ENCODE measurements at regions not wholly inside any gene's neighbourhood (a gene's known extent, or its start where the extent isn't known, plus 50 kb on each side); places are given as distances from the start of the nearest gene placed in this dataset.

DNA sequence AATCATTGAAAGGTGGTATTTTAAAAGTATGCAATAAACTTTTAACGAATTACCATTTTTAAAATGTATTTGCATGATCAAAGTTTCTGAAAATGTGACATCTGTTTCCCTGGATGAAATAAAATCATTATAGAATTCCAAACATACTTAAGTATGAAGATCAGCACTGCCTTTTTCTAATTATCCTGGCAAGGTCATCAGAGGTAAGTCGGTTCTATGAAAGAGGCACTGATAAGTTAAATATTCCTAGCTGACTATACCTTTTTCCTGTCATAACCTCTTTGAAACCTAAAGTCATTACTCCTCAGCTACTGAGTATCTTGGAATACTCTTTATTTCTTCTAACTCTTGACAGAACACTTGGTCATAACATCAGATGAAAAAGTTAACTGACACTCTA lies 406.1 kb upstream of the ALCAM start:
- DNase-seq, result no peak
- TF ChIP-seq GATA1 (IDR thresholded peaks at IDR 0.05; ENCODE audit: low read depth, low read length), result no peak
- TF ChIP-seq POLR2A (IDR thresholded peaks at IDR 0.05; ENCODE audit: low read length), result no peak

DNA sequence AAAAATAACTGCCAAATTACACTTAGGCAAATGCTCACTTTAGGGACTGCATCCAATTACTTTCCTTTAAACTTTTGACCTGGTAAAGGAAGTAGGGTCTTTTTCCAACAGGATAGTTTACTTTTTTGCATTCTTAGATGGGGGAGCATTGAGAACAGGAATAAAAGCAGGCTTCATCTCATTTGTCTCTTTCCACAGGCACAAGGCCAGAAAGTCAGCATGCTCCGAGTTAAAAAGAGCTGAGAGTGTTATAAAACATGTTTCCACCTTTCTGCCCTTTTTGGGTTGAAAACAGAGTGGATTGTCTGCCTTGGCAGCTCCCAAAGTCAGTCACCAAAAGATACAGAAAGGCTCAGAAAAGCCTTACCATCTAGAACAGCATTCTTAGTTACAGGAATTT lies 404.9 kb upstream of the ALCAM start:
- DNase-seq, result no peak
- TF ChIP-seq POLR2A (IDR thresholded peaks at IDR 0.05; ENCODE audit: low read length) (no peak), GATA1 (IDR thresholded peaks at IDR 0.05; ENCODE audit: low read depth, low read length) (no peak)

DNA sequence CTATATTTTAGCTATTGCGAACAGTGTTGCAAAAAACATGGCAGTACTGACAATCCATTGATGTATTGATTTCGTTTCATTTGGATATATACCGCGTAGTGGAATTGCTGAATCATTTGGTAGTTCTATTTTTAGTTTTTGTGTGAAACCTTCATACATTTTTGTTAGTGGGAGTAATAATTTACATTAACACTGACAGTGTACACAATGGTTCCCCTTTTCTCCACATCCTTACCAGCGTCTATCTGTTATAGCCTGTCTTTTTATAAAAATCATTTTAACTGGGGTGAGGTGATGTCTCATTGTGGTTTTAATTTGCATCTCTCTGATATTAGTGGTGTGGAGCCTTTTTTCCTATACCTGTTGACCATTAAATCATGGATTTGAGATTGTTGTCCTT lies 392.4 kb upstream of the ALCAM start:
- TF ChIP-seq POLR2A (IDR thresholded peaks at IDR 0.05; ENCODE audit: low read length) (no peak), GATA1 (IDR thresholded peaks at IDR 0.05; ENCODE audit: low read depth, low read length) (no peak)
- no peak for DNase-seq

GRCh38 chr3:104977719-104978118 lies 389.0 kb upstream of the ALCAM start:
- DNase-seq, result no peak
- TF ChIP-seq POLR2A (IDR thresholded peaks at IDR 0.05; ENCODE audit: low read length) (no peak), GATA1 (IDR thresholded peaks at IDR 0.05; ENCODE audit: low read depth, low read length) (no peak)

DNA sequence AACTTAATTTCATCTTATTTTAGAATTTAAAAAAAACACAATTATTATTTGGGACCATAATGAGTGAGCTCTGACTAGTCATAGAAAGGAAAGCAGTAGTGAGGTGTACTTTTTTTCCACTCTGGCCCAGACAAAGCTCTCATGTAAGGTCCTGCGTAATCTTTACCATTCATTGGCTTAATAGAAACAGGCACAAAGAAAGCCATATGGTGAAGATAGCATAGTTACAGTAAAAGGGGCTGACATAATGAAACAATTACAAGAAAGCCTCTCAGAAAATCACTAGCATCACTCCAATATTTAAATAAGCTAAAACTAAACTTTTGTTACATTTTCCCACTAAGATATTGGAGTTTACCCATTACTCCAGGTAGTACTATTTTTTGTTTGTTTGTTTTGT lies 384.6 kb upstream of the ALCAM start:
- no peak for DNase-seq
- TF ChIP-seq GATA1 (IDR thresholded peaks at IDR 0.05; ENCODE audit: low read depth, low read length) (no peak), POLR2A (IDR thresholded peaks at IDR 0.05; ENCODE audit: low read length) (no peak)

DNA sequence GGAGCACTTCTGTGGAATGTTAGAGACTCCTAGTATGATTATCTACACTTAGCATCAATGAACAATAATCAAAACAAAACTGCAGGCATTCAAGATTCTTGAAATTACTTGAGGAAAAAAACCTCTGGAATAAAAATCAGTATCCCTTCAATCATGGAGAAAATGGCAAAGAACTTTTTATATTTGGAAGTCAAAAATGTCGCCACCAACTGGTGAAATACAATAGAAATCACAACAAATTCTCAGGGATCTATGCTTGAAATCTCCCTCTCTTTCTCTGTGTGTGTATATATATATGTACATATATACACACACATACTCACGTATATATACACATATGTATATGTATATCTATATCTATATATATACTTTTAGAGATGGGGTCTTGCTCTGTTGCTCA lies 378.9 kb upstream of the ALCAM start:
- no peak for DNase-seq
- TF ChIP-seq POLR2A (IDR thresholded peaks at IDR 0.05; ENCODE audit: low read length), result no peak
- TF ChIP-seq GATA1 (IDR thresholded peaks at IDR 0.05; ENCODE audit: low read depth, low read length), result no peak

DNA sequence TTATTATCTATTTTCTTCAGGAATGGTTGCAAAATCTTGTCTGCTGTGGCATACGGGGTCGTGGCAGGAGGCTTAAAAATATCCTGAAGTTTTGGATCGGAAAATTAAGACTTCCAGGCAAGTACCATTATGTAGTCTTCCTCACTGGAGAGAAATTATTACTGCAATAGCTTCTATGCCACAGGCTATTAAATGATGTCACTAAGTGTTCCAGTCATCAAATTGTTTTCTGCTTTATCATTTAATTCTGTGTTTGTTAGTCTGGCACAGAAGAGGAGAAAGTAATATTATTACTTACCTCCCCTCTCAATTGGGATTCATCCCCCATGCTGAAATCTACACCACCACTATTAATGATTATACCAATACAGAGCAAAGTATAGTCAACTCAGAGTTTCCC lies 378.2 kb upstream of the ALCAM start:
- TF ChIP-seq POLR2A (IDR thresholded peaks at IDR 0.05; ENCODE audit: low read length), result no peak
- no peak for TF ChIP-seq GATA1 (IDR thresholded peaks at IDR 0.05; ENCODE audit: low read depth, low read length)
- no peak for DNase-seq

- no peak for DNase-seq
- no peak for TF ChIP-seq GATA1 (IDR thresholded peaks at IDR 0.05; ENCODE audit: low read depth, low read length)
These were observed 376.8 kb upstream of the ALCAM start for GRCh38 chr3:104989878-104990277.

- DNase-seq, result no peak
- no peak for TF ChIP-seq POLR2A (IDR thresholded peaks at IDR 0.05; ENCODE audit: low read length)
- no peak for TF ChIP-seq GATA1 (IDR thresholded peaks at IDR 0.05; ENCODE audit: low read depth, low read length)
These were observed 376.0 kb upstream of the ALCAM start for GRCh38 chr3:104990758-104991157.

DNA sequence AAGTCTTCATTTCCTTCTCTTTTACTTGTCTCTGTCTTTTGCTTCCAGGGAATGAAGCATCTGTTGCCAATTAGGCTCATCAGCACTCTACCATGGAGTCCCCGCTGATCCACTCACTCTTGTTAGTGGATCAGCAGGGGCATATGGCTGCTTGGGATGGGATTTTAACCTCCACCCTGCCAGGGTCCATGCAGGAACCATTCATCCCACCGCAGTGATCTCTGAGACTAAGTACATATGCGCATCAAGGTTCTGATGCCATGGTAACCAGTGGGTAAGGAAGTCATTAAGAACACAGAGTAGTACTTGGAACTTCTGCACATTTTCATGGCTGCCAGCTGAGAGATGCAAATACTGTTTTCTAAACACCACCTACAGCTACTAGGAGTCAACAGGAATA lies 374.0 kb upstream of the ALCAM start:
- no peak for DNase-seq
- TF ChIP-seq GATA1 (IDR thresholded peaks at IDR 0.05; ENCODE audit: low read depth, low read length) (no peak), POLR2A (IDR thresholded peaks at IDR 0.05; ENCODE audit: low read length) (no peak)

DNA sequence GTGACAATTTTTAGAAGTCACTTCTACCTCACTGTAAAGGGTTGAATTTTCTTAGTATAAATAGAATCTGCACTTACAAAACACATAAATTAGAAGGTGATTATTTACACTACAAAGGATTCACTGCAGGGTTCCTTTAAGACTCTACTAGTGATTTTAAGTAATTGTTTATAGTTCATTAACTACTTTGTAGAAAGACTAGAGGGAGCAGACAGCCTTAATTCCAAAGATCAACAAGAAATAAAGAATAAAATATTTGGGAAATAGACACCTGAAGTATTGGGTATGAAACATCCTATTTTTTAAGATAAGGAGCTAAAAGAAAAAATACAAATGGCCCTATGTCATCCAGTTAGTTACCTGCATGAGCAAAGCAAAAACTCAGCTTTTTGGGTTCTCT lies 360.5 kb upstream of the ALCAM start:
- TF ChIP-seq POLR2A (IDR thresholded peaks at IDR 0.05; ENCODE audit: low read length), result no peak
- no peak for DNase-seq

GRCh38 chr3:105013657-105014056 lies 353.1 kb upstream of the ALCAM start:
- no peak for DNase-seq
- no peak for TF ChIP-seq POLR2A (IDR thresholded peaks at IDR 0.05; ENCODE audit: low read length)
- no peak for TF ChIP-seq GATA1 (IDR thresholded peaks at IDR 0.05; ENCODE audit: low read depth, low read length)

DNA sequence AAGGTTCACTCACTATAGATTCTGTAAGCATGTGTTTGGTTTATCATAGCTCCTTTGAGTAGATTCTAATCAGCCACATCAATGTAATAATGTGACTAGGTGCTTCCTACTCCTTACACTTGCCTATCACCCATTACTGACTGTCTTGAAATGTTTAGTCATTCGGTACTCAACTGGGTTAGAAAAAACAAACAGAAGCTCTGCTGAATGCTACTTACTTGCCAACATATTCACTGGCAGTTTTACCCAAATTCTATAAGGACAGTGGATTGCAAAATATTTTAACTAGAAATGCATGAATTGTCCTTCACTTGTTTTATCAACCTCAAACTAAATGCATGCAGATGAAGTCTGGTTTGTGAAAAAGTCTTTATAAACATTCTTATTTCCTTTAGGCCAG lies 352.1 kb upstream of the ALCAM start:
- no peak for DNase-seq
- TF ChIP-seq POLR2A (IDR thresholded peaks at IDR 0.05; ENCODE audit: low read length), result no peak
- no peak for TF ChIP-seq GATA1 (IDR thresholded peaks at IDR 0.05; ENCODE audit: low read depth, low read length)

DNA sequence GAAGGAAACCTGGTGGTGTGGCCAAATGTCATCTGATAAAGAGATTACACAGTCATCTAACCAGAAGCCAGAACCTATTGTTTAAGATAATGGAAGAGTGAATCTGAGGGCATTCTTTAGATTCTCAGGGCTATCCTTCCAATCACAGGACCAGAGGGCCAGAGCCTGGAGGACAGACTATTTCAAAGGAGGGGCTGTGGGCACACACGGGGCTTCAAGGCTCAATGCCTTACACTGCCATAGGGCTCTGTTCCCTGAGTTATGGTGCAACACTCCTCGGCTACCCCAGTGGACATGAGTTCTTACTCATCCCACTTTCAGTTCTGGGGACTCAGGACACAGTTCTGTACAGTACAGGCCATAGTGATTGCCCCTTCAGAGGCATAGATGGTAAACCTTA lies 343.9 kb upstream of the ALCAM start:
- no peak for DNase-seq
- no peak for TF ChIP-seq GATA1 (IDR thresholded peaks at IDR 0.05; ENCODE audit: low read depth, low read length)

DNA sequence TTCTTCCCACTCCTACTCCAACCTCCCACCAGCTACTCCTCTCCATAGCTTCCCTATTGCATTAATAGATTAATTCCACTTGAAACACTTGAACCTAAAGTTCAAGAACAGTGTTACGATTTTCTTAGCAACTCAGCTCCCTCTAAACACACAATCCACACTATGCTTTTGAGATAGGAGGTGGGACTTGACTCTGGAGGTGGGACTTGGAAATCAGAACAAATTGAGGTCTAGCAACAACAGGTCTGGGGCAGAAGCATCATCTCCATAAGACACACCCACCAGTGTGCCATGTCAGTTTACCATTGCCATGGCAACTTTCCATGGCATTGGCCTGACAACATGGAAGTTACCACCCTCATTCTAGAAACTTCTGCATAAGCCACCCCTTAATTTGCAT lies 336.5 kb upstream of the ALCAM start:
- TF ChIP-seq POLR2A (IDR thresholded peaks at IDR 0.05; ENCODE audit: low read length), result no peak
- no peak for TF ChIP-seq GATA1 (IDR thresholded peaks at IDR 0.05; ENCODE audit: low read depth, low read length)
- no peak for DNase-seq

DNA sequence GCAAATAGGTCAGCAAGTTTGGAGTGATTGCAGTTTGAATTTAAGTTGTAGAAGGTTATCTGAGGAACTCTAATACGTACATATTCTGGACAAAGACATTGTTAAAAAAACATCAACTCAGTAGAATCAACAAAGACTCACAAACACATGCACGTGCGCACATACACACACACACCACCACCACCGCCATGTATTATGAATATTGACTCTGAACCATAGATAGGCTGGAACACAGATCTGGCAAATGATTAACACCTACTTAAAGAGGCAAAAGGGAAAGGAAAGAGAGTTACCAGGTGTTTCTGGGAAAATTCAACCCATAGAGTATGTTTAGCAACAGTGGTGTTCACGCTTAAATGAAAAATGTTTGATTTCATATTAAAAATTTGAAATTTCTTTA lies 334.2 kb upstream of the ALCAM start:
- no peak for DNase-seq
- TF ChIP-seq POLR2A (IDR thresholded peaks at IDR 0.05; ENCODE audit: low read length) (no peak), GATA1 (IDR thresholded peaks at IDR 0.05; ENCODE audit: low read depth, low read length) (no peak)
